AG04449 (cell line): ENCODE measurements at regions not wholly inside any gene's neighbourhood (a gene's known extent, or its start where the extent isn't known, plus 50 kb on each side); places are given as distances from the start of the nearest gene placed in this dataset.

Experiments
- CTCF ChIA-PET: fragments of 350-600 bp; formaldehyde crosslinking; extraction: SDS; loops from one replicate; lab custom pipeline; 2021; ENCODE audit warnings: antibody characterized with exemption; lab: Yijun Ruan, JAX
- POLR2A ChIA-PET: fragments of 400-600, 350-600 bp; formaldehyde crosslinking; extraction: SDS; loops from one replicate; lab custom pipeline; 2020; ENCODE audit warnings: antibody characterized with exemption, inconsistent platforms; lab: Yijun Ruan, JAX
- DNase-seq: peaks from one replicate; pipeline ENCODE4 v3.0.0-alpha.2; 2010; ENCODE audit warnings: low read depth, low spot score
- H3K4me3 ChIP-seq: 2 replicates; pipeline ENCODE4 v1.5.1; 2011; ENCODE audit warnings: low read depth, mild to moderate bottlenecking, control low read depth, low read length
- TF ChIP-seq, protein P1 (sequence below): IDR thresholded peaks from one replicate; pipeline ENCODE4 v1.5.1; 2011; ENCODE audit warnings: mild to moderate bottlenecking, moderate library complexity, low read length, control low read depth, inconsistent platforms; ENCODE audit not compliant: insufficient read depth; ENCODE audit errors: missing control alignments

DNA sequence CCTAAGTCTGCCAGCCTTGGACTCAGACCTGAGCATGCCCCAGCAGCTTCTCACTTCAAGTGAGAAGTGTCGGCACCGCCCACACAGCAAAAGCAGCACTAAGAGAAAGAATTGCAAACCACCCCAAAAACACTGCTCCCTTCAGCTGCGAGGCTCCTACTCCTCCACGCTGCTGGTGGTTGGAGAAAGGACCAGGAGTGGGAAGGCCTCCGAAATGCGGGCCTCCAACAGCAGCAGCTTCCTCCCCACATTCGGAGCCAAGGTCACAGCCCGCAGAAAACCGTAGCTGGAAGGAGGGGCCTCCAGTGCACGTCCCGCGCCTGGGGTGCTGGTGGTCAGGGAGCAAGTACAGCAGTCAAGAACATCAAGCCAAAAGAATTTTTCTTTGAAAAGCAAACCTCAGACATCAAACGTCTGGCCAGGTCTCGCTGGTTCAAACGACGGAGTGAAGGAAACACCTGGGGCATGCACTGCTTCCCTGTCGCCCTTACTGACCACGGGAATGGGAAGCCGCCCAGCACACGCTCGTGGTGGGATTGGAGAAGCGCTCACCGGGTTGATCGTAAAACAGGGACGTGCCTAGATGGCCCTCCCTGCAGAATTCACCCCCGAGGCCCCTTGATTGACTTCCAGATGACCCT is 185.6 kb upstream of the CST7 start:
- CTCF ChIA-PET, result no interaction called here
- no peak overlapping the region for H3K4me3 ChIP-seq
- TF ChIP-seq, protein P1, sequence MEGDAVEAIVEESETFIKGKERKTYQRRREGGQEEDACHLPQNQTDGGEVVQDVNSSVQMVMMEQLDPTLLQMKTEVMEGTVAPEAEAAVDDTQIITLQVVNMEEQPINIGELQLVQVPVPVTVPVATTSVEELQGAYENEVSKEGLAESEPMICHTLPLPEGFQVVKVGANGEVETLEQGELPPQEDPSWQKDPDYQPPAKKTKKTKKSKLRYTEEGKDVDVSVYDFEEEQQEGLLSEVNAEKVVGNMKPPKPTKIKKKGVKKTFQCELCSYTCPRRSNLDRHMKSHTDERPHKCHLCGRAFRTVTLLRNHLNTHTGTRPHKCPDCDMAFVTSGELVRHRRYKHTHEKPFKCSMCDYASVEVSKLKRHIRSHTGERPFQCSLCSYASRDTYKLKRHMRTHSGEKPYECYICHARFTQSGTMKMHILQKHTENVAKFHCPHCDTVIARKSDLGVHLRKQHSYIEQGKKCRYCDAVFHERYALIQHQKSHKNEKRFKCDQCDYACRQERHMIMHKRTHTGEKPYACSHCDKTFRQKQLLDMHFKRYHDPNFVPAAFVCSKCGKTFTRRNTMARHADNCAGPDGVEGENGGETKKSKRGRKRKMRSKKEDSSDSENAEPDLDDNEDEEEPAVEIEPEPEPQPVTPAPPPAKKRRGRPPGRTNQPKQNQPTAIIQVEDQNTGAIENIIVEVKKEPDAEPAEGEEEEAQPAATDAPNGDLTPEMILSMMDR, result no peak
- no peak for DNase-seq
- POLR2A ChIA-PET, result no interaction called here

DNA sequence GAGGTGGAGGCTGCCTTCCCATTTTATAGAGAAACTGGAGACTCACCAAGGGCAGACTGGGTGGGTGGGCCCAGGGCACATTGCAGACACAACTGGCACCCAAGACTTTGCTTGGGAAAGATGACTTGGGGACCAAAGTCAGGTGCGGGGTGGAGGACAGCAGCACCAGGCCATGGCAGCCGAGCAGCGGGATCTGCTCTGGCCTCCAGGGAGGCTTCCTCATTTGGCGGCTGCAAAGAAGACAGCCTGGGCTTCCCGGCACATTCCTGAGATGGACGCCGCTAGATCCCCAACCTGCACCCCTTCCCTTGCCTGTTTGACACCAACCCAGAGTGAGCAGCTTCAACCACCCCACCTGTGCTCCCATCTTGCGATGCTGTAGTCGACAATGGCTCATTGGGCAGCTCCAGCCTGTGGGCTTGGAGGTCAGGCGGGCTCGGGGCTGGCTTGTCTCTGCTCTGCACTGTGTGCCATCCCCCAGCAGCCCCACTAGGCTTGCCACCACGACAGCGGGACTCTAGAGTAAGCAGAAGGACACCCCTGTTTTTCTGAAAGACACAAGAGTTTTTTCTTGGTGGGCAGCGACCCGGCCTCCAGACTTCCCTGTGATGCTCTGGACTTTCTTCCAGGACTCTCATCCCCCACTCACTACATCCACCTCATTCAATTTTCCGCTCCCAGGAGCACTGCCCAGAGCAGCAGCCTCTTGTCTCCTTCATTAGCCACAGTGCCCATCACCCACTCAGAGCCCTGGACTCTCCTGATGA is 184.9 kb upstream of the CST7 start:
- POLR2A ChIA-PET, result no interaction called here
- no peak for DNase-seq
- no peak overlapping the region for H3K4me3 ChIP-seq
- TF ChIP-seq, protein P1, result no peak
- CTCF ChIA-PET, result no interaction called here

DNA sequence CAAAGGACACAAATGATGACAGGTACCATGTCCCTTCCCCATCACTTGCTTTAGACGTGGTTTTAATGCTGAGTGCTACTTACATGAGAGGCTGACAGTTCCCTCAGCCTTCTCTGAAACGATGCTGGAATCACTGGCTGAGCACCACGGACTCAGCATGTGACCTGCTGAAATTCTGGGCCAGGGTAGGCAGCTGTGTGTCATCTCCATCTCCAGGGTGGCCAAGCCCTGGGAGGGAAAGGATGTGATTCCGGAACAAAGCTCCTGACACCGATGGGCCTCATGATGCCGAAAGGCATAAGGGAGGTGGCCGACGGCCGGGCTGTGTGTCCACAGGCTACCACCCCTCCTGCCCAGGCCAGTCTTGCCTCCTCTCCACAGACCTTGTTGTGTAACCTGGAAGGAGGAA is 184.3 kb upstream of the CST7 start:
- POLR2A ChIA-PET, result no interaction called here
- TF ChIP-seq, protein P1, result no peak
- CTCF ChIA-PET, result no interaction called here
- no peak overlapping the region for H3K4me3 ChIP-seq
- DNase-seq, result no peak

DNA sequence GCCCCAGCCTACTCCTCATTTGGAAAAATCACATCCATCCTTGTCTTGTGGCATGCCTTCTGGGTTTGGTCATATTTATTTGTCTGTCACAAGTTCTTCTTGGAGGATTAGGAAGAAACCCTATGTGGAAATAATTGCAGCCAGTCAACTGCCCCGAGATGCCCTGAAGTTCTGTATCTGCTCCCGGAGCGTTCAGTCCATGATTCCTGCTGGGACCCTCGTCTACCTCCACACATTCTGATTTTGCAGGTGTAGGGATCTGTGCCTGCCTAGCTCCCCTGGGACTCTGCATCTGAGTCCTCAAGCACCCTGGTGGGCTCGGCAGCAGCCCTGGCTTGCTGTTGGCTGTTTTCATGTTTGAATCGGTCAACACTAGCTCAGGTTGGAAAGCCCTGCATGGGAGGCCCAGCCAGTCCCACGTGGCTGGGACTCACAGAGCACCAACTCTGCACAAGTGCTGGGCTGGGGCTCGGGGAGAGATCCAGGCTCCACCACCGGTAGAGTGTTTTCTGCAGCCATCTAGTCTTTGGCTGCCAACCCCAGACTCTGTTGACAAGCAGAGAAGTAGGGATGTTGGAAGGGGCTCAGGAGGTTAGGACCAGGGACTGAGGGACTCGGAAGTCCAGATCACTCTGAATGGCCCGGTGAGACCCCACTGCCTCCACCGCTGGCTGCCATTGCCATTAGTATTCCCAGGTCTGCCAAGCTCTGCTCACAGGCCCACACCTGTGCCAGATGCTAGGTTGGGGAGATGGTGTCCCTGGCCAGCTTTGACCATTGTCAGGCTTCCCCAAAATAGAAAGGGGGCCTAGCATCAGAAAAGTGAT is 183.5 kb upstream of the CST7 start:
- ChIA-PET CTCF (no interaction called here), POLR2A (no interaction called here)
- H3K4me3 ChIP-seq, result no peak overlapping the region
- TF ChIP-seq, protein P1, result no peak
- DNase-seq, result no peak

DNA sequence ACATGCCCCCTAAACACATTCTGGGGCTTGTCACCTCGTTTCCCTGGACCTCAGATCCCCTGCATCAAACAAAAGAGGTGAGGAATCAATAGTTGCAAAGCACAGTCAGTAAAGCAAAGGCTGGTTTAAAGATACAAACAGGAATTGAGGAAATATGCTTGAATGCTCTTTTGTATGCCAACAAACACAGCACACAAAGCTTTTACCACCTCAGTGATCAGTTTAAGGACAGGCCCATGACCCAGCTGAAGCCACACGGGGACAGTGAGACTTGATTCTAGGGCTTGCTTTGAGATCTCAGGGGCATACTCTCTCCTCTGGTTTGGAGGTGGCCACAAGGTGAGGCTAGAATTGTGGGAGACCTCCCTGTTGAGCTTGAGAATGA is 182.9 kb upstream of the CST7 start:
- ChIA-PET POLR2A (no interaction called here), CTCF (no interaction called here)
- H3K4me3 ChIP-seq, result no peak overlapping the region
- no peak for DNase-seq
- TF ChIP-seq, protein P1, result no peak
